ENCODE measurements at regions not wholly inside any gene's neighbourhood (a gene's known extent, or its start where the extent isn't known, plus 50 kb on each side); places are given as distances from the start of the nearest gene placed in this dataset.
"Not testable (repeated sequence)": the region's sequence is repeated elsewhere in the genome, so short reads cannot be mapped to it uniquely, and the experiment has no call there.

DNA sequence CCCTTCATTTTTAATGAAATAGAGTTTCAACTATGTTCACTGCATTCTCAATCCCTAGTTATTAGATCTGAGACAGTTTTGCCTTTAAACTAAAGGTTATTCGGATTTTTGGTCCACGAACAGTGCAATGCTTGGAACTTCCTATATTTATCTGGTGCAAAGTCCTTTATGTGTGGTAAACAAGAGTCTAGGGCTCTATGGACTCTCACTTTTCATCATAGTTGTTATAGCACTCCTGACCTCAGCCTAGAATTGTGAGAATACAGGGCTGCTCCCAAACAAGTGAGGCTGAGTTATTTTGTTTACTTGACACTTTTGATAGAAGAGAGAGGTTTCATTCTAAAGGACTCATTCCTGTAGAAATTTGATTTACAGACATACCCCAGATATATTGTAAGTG, 692.1 kb downstream of the TTLL7 start:
- TF ChIP-seq, protein P1, sequence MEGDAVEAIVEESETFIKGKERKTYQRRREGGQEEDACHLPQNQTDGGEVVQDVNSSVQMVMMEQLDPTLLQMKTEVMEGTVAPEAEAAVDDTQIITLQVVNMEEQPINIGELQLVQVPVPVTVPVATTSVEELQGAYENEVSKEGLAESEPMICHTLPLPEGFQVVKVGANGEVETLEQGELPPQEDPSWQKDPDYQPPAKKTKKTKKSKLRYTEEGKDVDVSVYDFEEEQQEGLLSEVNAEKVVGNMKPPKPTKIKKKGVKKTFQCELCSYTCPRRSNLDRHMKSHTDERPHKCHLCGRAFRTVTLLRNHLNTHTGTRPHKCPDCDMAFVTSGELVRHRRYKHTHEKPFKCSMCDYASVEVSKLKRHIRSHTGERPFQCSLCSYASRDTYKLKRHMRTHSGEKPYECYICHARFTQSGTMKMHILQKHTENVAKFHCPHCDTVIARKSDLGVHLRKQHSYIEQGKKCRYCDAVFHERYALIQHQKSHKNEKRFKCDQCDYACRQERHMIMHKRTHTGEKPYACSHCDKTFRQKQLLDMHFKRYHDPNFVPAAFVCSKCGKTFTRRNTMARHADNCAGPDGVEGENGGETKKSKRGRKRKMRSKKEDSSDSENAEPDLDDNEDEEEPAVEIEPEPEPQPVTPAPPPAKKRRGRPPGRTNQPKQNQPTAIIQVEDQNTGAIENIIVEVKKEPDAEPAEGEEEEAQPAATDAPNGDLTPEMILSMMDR (IDR thresholded peaks at IDR 0.05): not testable (repeated sequence)
- TF ChIP-seq EZH2phosphoT487 (IDR thresholded peaks at IDR 0.05): not testable (repeated sequence)
